NCI-H82 treated with DMSO at 0.1 percent for 48 hours (cell line): ENCODE measurements at regions not wholly inside any gene's neighbourhood (a gene's known extent, or its start where the extent isn't known, plus 50 kb on each side); places are given as distances from the start of the nearest gene placed in this dataset.
"Not testable (repeated sequence)": the region's sequence is repeated elsewhere in the genome, so short reads cannot be mapped to it uniquely, and the experiment has no call there.

Experiments used
- DNase-seq: peaks from one replicate; lab custom pipeline; 2025; ENCODE audit not compliant: unreplicated experiment; lab: John Stamatoyannopoulos, UW

DNA sequence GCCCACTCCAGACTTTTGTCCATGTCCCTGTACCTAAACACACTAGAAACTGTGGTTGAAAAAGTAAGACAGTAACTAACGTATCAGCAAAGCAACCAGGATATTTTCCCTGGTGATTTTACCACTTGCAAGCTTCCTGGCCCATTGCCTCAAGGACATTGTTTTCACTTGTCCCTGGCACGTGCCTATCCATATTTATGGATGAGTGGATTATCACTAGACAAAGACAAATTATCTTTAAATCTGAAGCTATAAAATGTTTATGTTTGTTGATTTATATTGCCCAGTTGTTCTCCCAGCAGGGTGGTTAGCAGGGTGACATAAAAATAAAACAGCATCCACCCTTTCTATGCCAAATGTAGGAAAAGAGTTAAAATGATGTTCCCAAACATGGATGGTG, 93.2 kb upstream of the STEAP1 start:
- DNase-seq = no peak

DNA sequence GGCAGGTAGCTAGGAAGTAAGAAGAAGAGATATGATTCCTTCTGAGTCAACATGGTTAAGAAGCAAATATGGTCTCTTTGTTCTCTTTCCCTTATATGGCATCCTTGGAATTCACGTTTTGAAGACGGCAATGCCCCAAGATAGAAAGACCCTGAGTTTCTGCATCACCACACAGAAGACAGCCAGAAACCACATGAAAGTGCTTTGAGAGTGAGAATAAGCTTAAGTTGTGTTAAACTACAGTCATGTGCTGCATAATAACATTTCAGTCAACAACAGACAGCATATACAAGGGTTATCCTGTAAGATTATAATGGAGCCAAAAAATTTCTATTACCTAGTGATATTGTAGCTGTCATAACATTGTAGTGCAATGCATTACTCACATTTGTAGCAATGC, 89.9 kb upstream of the STEAP1 start:
- DNase-seq = no peak

DNA sequence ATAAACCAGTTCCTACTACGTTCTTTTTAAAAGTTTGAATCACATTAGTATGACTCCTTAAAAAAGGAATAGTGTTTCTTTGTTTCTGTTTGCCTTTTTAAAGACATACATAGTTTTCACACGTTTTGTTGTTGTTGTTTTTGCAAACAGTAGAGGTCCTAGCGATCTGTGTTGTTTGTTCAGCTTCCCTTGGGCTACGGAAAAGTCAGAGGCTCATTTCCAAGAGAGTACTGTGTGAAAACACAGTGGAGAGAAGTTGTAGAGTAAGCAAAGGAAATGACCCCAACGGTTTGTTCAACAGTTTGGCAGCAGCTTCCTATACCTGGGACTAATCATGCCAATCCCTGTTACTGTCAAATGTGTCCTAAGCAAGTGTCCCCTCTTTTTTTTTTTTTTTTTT, 87.1 kb upstream of the STEAP1 start:
- no peak for DNase-seq

DNA sequence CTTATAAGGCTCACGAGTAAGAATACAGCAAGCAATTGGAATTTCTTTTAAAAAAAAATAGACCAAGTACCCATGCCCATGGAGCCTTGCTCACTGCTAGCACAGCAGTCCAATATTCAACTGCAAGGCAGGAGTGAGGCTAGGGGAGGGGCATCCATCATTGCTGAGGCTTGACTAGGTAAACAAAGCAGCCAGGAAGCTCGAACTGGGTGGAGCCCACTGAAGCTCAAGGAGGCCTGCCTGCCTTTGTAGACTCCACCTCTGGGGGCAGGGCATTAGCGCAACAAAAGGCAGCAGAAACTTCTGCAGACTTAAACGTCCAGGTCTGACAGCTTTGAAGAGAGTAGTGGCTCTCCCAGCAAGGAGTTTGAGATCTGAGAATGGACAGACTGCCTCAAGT, 84.0 kb upstream of the STEAP1 start:
- not testable (repeated sequence) for DNase-seq

DNA sequence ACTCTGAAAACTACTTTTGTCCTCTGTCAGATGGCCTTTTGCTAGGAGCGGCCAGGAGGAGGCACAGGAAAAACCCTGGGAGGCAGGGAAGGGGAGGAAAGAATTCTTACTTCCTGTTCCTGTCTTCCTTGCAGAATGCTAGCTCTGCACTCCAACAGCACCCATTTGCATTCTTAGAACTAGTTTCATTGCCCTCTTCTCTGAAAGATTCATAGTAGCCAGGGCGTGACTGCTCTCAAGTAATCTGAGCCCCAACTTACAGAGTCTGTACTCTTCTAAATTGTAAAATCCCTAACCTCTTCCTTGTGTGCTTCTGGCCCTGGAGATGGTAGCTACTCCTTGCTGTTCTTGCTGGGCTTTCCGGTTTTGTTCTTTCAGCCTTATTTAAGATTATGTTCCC, 75.3 kb upstream of the STEAP1 start:
- DNase-seq = no peak

DNA sequence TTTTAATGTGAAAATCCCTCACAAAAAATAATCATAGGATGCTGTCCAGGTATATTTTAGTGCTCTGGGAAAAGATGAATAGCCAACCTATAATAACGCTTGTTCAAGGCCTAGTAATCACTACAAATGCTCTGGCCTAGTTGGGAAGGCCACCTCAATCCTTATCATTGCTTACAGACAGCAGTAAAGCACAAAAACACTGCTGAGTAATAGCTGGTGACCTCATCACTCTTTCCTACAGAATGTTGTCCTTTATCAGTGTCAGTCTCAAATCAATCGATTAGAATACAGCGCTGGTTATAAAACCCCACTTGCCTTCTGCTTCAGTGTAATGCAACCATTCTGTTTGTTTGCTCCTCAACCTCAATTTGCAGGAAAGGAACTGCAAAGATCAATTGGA, 72.6 kb upstream of the STEAP1 start:
- no peak for DNase-seq

DNA sequence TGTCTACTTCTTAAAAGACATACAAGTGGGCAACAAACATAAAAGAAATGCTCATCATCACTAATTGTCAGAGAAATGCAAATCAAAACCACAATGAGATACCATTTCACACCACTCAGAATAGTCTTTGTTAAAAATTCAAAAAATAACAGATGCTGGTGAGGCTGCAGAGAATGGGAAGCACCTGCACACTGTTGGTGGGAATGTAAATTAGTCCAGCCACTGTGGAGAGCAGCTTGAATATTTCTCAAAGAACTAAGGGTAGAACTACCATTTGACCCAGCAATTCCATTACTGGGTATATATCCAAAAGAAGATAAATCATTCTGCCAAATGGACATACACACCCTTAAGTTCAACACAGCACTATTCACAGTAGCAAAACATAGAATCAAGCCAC, 61.8 kb upstream of the STEAP1 start:
- DNase-seq = no peak

DNA sequence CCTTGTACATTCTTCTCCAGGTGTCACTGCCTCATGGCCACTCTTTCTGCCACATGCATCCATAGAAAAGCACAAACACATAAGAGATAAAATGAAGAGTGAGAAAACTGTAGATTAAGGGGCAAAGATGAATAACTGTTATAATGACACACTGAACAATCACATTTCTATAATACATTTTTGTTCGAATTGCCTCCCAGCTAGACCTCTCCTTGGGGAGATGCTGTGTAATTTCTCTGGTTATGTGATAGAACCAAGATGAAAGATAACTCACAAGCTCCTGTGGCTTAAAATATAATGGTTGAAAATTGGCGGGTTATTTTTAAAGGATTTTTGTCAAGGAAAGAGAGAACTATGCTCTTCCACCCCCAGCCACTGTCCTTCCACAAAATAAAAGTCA, 60.2 kb upstream of the STEAP1 start:
- no peak for DNase-seq
